Fibroblast of villous mesenchyme (primary cell): ENCODE measurements at regions not wholly inside any gene's neighbourhood (a gene's known extent, or its start where the extent isn't known, plus 50 kb on each side); places are given as distances from the start of the nearest gene placed in this dataset.

Experiments
- DNase-seq: peaks from one replicate; pipeline ENCODE4 v3.0.0-alpha.2; 2010; ENCODE audit warnings: low read depth
- H3K4me3 ChIP-seq: 2 replicates; pipeline ENCODE4 v1.5.1; 2011; ENCODE audit warnings: low read depth, mild to moderate bottlenecking, low read length
- TF ChIP-seq, protein P1 (sequence below): IDR thresholded peaks from 2 replicates; pipeline ENCODE4 v1.5.1; 2012; ENCODE audit warnings: low read depth, mild to moderate bottlenecking, low read length; ENCODE audit not compliant: insufficient read depth

DNA sequence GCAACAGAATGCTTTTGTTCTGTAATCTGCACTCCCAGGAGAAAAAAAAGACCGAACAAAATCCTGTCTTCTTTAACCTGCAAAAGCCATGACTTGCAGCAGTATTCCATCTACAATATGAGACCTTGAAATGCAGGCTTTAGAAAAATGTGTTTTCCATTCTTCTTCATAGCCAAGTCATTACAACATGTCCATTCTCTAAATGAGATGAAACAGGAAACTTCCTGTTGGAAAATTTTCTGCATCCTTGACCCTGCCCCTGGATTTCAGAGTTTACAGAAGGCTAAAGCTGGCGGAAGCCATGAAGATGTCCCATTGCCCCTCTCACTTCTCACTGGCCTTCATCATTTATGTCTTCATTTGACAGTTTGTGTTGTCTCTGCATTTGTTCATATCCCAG is 546.4 kb downstream of the TNS3 start:
- TF ChIP-seq, protein P1, sequence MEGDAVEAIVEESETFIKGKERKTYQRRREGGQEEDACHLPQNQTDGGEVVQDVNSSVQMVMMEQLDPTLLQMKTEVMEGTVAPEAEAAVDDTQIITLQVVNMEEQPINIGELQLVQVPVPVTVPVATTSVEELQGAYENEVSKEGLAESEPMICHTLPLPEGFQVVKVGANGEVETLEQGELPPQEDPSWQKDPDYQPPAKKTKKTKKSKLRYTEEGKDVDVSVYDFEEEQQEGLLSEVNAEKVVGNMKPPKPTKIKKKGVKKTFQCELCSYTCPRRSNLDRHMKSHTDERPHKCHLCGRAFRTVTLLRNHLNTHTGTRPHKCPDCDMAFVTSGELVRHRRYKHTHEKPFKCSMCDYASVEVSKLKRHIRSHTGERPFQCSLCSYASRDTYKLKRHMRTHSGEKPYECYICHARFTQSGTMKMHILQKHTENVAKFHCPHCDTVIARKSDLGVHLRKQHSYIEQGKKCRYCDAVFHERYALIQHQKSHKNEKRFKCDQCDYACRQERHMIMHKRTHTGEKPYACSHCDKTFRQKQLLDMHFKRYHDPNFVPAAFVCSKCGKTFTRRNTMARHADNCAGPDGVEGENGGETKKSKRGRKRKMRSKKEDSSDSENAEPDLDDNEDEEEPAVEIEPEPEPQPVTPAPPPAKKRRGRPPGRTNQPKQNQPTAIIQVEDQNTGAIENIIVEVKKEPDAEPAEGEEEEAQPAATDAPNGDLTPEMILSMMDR = no peak
- H3K4me3 ChIP-seq = no peak overlapping the region
- DNase-seq = peak; percentile 22

DNA sequence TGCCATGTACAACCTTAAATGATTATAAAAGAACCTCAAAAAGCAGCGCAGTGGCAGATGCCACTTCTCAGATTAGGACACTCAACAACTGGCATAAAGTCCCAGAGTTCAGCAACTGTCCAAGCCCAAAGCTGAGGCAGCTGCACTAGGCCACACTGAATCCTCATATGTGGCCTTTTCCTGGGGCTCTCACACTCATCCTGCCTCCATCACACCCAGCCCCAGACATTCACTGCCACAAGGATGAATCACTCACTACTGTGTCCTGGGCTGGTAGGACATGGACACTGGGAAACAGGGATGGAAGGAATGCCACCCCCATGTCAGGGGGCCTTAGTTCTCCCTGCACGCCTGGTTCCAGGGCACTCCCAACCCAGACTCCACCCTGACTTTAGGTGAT is 547.7 kb downstream of the TNS3 start:
- no peak overlapping the region for H3K4me3 ChIP-seq
- TF ChIP-seq, protein P1 = no peak
- DNase-seq = no peak

DNA sequence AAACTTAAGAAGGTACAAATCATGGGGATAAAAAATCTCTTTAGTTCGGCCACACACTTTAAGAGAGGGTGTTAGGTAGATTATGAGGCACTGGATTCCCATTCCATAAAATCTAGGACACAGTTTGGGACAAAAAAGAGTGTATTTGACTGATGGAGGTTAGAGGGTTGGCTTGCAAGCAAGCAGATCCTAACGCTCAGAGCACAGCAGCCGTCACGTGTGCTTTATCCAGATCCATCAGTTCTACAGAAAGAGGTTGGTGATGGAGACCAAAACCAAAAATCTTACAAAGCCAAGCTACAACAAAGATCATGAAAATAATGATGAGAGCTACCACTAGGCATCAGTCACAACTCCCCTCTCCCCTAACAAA is 549.4 kb downstream of the TNS3 start:
- TF ChIP-seq, protein P1 = no peak
- H3K4me3 ChIP-seq = no peak overlapping the region
- no peak for DNase-seq

DNA sequence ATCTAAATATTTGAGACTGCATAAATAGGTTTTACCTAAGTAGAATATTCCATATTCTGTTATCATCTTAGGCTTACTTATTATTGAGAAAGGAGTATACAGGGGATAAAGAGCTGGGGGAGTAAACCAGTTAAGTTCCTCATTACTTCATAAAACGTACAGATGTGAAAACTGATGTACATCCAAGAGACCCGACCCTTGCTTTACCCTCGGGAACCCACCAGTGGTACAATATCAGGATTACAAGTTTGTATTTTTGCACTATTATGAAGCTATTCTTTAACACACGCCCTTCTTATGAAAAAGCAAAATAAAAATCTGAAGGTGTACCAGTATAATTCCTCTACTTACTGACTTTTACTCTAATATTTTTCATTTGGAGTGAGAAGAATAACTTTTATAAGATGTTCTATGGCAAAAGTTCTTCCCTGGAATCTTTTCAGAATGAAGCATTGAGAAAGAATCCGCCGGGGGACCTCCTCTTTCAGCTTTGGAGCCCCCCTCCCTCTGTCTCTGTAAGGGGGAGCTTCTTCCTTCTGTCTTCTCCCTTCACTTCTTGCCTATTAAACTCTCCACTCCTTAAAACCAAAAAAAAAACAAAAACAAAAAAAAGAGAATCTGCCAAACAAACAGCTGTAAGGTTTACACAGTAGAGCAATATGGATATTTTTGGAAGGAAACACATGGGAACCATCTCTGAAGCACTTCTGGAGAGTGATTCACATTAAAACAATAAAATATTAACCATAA is 550.0 kb downstream of the TNS3 start:
- no peak overlapping the region for H3K4me3 ChIP-seq
- peak; percentile 24 for DNase-seq
- TF ChIP-seq, protein P1 = no peak

DNA sequence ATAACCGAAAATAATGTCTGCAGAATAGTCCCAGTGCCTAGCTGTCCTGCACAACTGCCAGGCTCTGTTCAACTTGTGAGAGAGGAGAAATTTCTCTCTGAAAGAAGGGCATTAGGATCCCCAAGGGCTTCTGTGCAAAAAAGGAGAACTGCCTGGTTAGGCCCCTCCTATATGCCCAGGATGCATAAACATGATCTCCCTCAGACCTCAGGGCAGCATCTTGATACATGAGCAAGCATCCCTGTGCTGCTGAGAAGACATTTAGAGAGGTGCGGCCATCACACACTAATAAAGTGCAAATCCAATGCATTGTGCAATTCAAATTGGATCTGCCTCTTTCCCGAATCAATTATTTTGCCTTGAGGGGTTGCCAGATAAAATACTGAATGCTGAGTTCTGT is 553.6 kb downstream of the TNS3 start:
- no peak overlapping the region for H3K4me3 ChIP-seq
- no peak for DNase-seq
- TF ChIP-seq, protein P1 = no peak

DNA sequence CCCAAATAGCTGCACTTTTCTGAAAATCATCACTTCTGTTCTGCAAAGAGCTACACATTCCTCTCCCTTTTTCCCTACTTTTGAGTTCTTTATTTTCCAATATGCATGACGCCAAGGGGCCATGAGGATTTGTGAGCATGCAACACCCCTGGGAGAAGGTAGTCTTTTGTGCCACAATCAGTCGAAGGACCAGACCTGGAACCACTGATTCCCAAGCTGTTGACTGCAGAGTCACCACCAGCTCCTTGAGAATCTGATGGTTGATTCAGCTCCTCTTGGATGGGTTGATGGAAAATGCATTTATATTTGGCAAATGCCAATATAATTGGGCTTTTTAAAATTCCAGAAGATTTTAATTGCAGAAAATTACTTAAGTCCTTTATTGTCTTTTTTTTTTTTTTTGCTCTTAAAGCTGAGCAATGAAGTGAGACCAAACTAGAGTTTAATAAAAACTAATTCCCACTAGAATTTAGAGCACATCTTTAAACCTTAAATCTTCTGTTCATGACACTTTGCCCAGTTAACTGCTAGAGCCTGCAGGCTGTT is 554.1 kb downstream of the TNS3 start:
- TF ChIP-seq, protein P1 = no peak
- no peak for DNase-seq
- no peak overlapping the region for H3K4me3 ChIP-seq
